Right lobe of liver (tissue), 6 donors: ENCODE measurements at regions not wholly inside any gene's neighbourhood (a gene's known extent, or its start where the extent isn't known, plus 50 kb on each side); places are given as distances from the start of the nearest gene placed in this dataset.

Source experiments
- ATAC-seq, 4 donors: fragments of 200-7000 bp; cut with Tn5 transposase; one replicate each; pipeline ENCODE4 v1.9.1; 2020; ENCODE audit warnings: mild to moderate bottlenecking in 4 of 4, moderate library complexity in 4 of 4
- DNase-seq, 3 donors: peaks; one replicate each; pipeline ENCODE4 v3.0.0-alpha.2; 2020
- H3K27ac ChIP-seq, 3 donors: fragments of 200-600 bp; one replicate each; pipeline ENCODE4 v1.8.0; 2022
- H3K27me3 ChIP-seq, 2 donors: fragments of 200-600 bp; one replicate each; pipeline ENCODE4 v1.8.0; 2022
- H3K36me3 ChIP-seq, 4 donors: fragments of 200-600 bp; sonication (generic) in 1 of 4; one replicate each; pipeline versions ENCODE4 v1.5.1 to v1.8.0; 2017 to 2022; ENCODE audit warnings: control low read depth in 1 of 4
- H3K4me1 ChIP-seq, 4 donors: fragments of 200-600 bp; sonication (generic) in 1 of 4; one replicate each; pipeline versions ENCODE4 v1.5.1 to v1.8.0; 2017 to 2022; ENCODE audit warnings: control low read depth in 1 of 4
- H3K4me3 ChIP-seq, 3 donors: fragments of 200-600 bp; one replicate each; pipeline ENCODE4 v1.8.0; 2022
- H3K9me3 ChIP-seq, 4 donors: fragments of 200-600 bp; sonication (generic) in 1 of 4; one replicate each; pipeline versions ENCODE4 v1.5.1 to v1.8.0; 2017 to 2022; ENCODE audit warnings: control low read depth in 1 of 4
- CTCF ChIP-seq, 4 donors: fragments of 200-600 bp in 3 of 4; fragments of 450-650 bp in 1 of 4; IDR thresholded peaks; one replicate each; pipeline versions ENCODE4 v1.5.1 to v1.8.0; 2016 to 2022; ENCODE audit warnings: antibody characterized with exemption in 4 of 4, mild to moderate bottlenecking in 2 of 4
- POLR2A ChIP-seq: fragments of 450-650 bp; IDR thresholded peaks from one replicate; pipeline ENCODE4 v1.6.1; 2017; ENCODE audit warnings: antibody characterized with exemption, mild to moderate bottlenecking
- WGBS: methylation state at CpG from one replicate; pipeline ENCODE4 v1.1.6; 2018; ENCODE audit warnings: low coverage, low lambda C conversion rate; ENCODE audit not compliant: insufficient coverage; ENCODE audit errors: missing lambda C conversion rate; 5-methylcytosine and 5-hydroxymethylcytosine counted together
- intact Hi-C, 2 donors: fragments of 100-400 bp; cut with DNase I; formaldehyde crosslinking; loops; one replicate each; pipeline versions ENCODE4 v1.11.2 to v1.14.1; 2022
- donor health status: DM: no; HTN: yes; CAD: no.
- donor health status: DM: no; HTN: no; CAD: no.
- donor health status: DM: no; HTN: no; CAD: no.
- donor health status: DM: no; HTN: yes; CAD: no.
- donor health status: DM: no; HTN: yes; CAD: no.

- no peaks in the 10 kb centered on the region for H3K36me3 ChIP-seq
- H3K4me1 ChIP-seq = no peaks in the 10 kb centered on the region
- 67% methylated on average over 7 of the region's 7 CpGs for WGBS
- H3K27me3 ChIP-seq = no peaks in the 10 kb centered on the region
- no peak for ATAC-seq
- H3K4me3 ChIP-seq = no peak overlapping the region
- DNase-seq = no peak
- intact Hi-C loops = no loop called here
- no peaks in the 10 kb centered on the region for H3K9me3 ChIP-seq
- TF ChIP-seq POLR2A = no peak
- no peak overlapping the region for H3K27ac ChIP-seq
Observed at GRCh38 chr22:26981111-26981510, 323.7 kb downstream of the MIAT start.

- intact Hi-C loops = no loop called here
- TF ChIP-seq POLR2A (no peak), CTCF (IDR thresholded peaks at IDR 0.05) (no peak)
- H3K4me1 ChIP-seq = no peaks in the 10 kb centered on the region
- 76% methylated on average over 5 of the region's 5 CpGs for WGBS
- H3K4me3 ChIP-seq = no peak overlapping the region
- H3K27me3 ChIP-seq = no peaks in the 10 kb centered on the region
- no peaks in the 10 kb centered on the region for H3K9me3 ChIP-seq
- DNase-seq (no peak), ATAC-seq (no peak)
- H3K27ac ChIP-seq = no peak overlapping the region
- no peaks in the 10 kb centered on the region for H3K36me3 ChIP-seq
Observed at GRCh38 chr22:26981541-26981940, 324.2 kb downstream of the MIAT start.

GRCh38 chr22:26983311-26983710, 325.9 kb downstream of the MIAT start:
- Histone ChIP-seq H3K4me1 (no peaks in the 10 kb centered on the region), H3K36me3 (no peaks in the 10 kb centered on the region), H3K27ac (no peak overlapping the region), H3K9me3 (no peaks in the 10 kb centered on the region), H3K27me3 (no peaks in the 10 kb centered on the region), H3K4me3 (no peak overlapping the region)
- TF ChIP-seq CTCF (IDR thresholded peaks at IDR 0.05) = no peak
- TF ChIP-seq POLR2A = no peak
- intact Hi-C loops = no loop called here
- WGBS = 67% methylated on average over 1 of the region's 1 CpG
- no peak for DNase-seq
- no peak for ATAC-seq

GRCh38 chr22:26985206-26985605, 327.8 kb downstream of the MIAT start:
- intact Hi-C loops = no loop called here
- H3K9me3 ChIP-seq = no peaks in the 10 kb centered on the region
- H3K27ac ChIP-seq = no peak overlapping the region
- TF ChIP-seq POLR2A (no peak), CTCF (IDR thresholded peaks at IDR 0.05) (no peak)
- H3K27me3 ChIP-seq = no peaks in the 10 kb centered on the region
- H3K4me3 ChIP-seq = no peak overlapping the region
- no peak for DNase-seq
- no peak for ATAC-seq
- no peaks in the 10 kb centered on the region for H3K36me3 ChIP-seq
- H3K4me1 ChIP-seq = no peaks in the 10 kb centered on the region
- 38% methylated on average over 2 of the region's 2 CpGs for WGBS

- Histone ChIP-seq H3K27ac (no peak overlapping the region), H3K36me3 (no peaks in the 10 kb centered on the region), H3K4me1 (no peaks in the 10 kb centered on the region), H3K4me3 (no peak overlapping the region), H3K9me3 (no peaks in the 10 kb centered on the region), H3K27me3 (no peaks in the 10 kb centered on the region)
- DNase-seq (no peak), ATAC-seq (no peak)
- intact Hi-C loops = no loop called here
- WGBS = 15% methylated on average over 8 of the region's 11 CpGs
- TF ChIP-seq POLR2A (no peak), CTCF (IDR thresholded peaks at IDR 0.05) (no peak)
Observed at GRCh38 chr22:26985931-26986782, 328.8 kb downstream of the MIAT start.
